ENCODE measurements at regions not wholly inside any gene's neighbourhood (a gene's known extent, or its start where the extent isn't known, plus 50 kb on each side); places are given as distances from the start of the nearest gene placed in this dataset.
A peak's percentile ranks its signal among the peaks of the same experiment; 100 is the strongest.

- peak; percentile 29 for DNase-seq
Observed at GRCh38 chr13:109933476-109933875, 147.1 kb upstream of the IRS2 start.

GRCh38 chr13:109924376-109924775, 138.0 kb upstream of the IRS2 start:
- no peak for DNase-seq

GRCh38 chr13:109922518-109922917, 136.1 kb upstream of the IRS2 start:
- no peak for DNase-seq

- no peak for DNase-seq
Observed at GRCh38 chr13:109919715-109920375, 133.5 kb upstream of the IRS2 start.

- no peak for DNase-seq
Observed at GRCh38 chr13:109918179-109918711, 131.9 kb upstream of the IRS2 start.

- DNase-seq = no peak
Observed at GRCh38 chr13:109917422-109917821, 131.0 kb upstream of the IRS2 start.

- DNase-seq = no peak
Observed at GRCh38 chr13:109913936-109914510, 127.6 kb upstream of the IRS2 start.

GRCh38 chr13:109913186-109913585, 126.8 kb upstream of the IRS2 start:
- no peak for DNase-seq

- DNase-seq = no peak
Observed at GRCh38 chr13:109910194-109910593, 123.8 kb upstream of the IRS2 start.

GRCh38 chr13:109906976-109907375, 120.6 kb upstream of the IRS2 start:
- no peak for DNase-seq

- peak; percentile 81 for DNase-seq
Observed at GRCh38 chr13:109904218-109904617, 117.8 kb upstream of the IRS2 start.

GRCh38 chr13:109900741-109901140, 114.4 kb upstream of the IRS2 start:
- no peak for DNase-seq

- no peak for DNase-seq
Observed at GRCh38 chr13:109900320-109900719, 113.9 kb upstream of the IRS2 start.

- no peak for DNase-seq
Observed at GRCh38 chr13:109899748-109900147, 113.4 kb upstream of the IRS2 start.

- no peak for DNase-seq
Observed at GRCh38 chr13:109899316-109899715, 112.9 kb upstream of the IRS2 start.

- DNase-seq = no peak
Observed at GRCh38 chr13:109897988-109898624, 111.7 kb upstream of the IRS2 start.

- no peak for DNase-seq
Observed at GRCh38 chr13:109892101-109892500, 105.7 kb upstream of the IRS2 start.

GRCh38 chr13:109885235-109885634, 98.9 kb upstream of the IRS2 start:
- no peak for DNase-seq

- DNase-seq = no peak
Observed at GRCh38 chr13:109884462-109884861, 98.1 kb upstream of the IRS2 start.

GRCh38 chr13:109883181-109884180, 97.1 kb upstream of the IRS2 start:
- no peak for DNase-seq

GRCh38 chr13:109881961-109882558, 95.7 kb upstream of the IRS2 start:
- DNase-seq = no peak

- no peak for DNase-seq
Observed at GRCh38 chr13:109881347-109881725, 95.0 kb upstream of the IRS2 start.
